SK-N-MC (cell line): ENCODE measurements at regions not wholly inside any gene's neighbourhood (a gene's known extent, or its start where the extent isn't known, plus 50 kb on each side); places are given as distances from the start of the nearest gene placed in this dataset.

Experiments used
- EZH2 ChIP-seq: fragments of 200-600 bp; sonication (generic); IDR thresholded peaks from one replicate; pipeline ENCODE4 v1.6.1; 2017; ENCODE audit warnings: antibody characterized with exemption
- POLR2AphosphoS5 ChIP-seq: IDR thresholded peaks from 2 replicates; pipeline ENCODE4 v1.6.1; 2012; ENCODE audit warnings: mild to moderate bottlenecking, low read depth, low read length, borderline replicate concordance

DNA sequence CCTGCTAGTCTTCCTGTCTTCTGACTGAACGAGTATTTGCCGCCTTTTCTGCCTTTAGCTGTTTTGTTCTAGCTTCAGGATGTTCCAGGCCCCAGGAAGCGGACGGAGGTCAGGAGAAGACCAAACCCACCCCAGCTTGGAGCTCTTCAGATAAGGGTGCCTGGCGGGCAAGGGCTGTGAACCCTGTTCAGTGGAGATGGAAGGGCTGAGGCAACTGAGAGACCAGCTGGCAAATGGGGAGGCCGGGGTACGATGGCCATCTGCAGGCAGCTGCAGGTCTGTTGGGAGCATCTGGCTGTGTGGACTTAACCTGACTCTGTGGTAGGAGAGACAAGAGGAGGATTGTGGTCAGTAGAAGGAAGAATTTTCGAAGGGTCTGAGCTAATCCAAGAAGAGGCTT is 95.6 kb downstream of the CHST1 start:
- TF ChIP-seq EZH2: no peak
- no peak for TF ChIP-seq POLR2AphosphoS5
